ENCODE measurements at regions not wholly inside any gene's neighbourhood (a gene's known extent, or its start where the extent isn't known, plus 50 kb on each side); places are given as distances from the start of the nearest gene placed in this dataset.
"Not testable (repeated sequence)": the region's sequence is repeated elsewhere in the genome, so short reads cannot be mapped to it uniquely, and the experiment has no call there.

- Histone ChIP-seq H3K27ac (ENCODE audit: low read length) (no peak overlapping the region), H3K79me2 (ENCODE audit: low read length) (no peaks in the 10 kb centered on the region), H2AFZ (ENCODE audit: low read depth, low read length) (no peak overlapping the region), H3K9me3 (ENCODE audit: insufficient read depth, low read length) (peaks cover 19% of the 10 kb centered on the region), H3K4me3 (ENCODE audit: low read length) (no peak overlapping the region), H3K36me3 (replicated peaks; ENCODE audit: low read depth, low read length) (peaks cover 3% of the 10 kb centered on the region), H3K9ac (ENCODE audit: low read length) (no peak overlapping the region), H3K27me3 (ENCODE audit: low read depth, low read length) (no peaks in the 10 kb centered on the region), H3K4me1 (ENCODE audit: low read length) (no peaks in the 10 kb centered on the region), H4K20me1 (ENCODE audit: insufficient read depth, low read length) (no peaks in the 10 kb centered on the region), H3K4me2 (ENCODE audit: low read length) (no peak overlapping the region)
- no peak for TF ChIP-seq EZH2phosphoT487 (IDR thresholded peaks at IDR 0.05; ENCODE audit: low read depth)
- TF ChIP-seq CTCF (IDR thresholded peaks at IDR 0.05; ENCODE audit: low read depth, low read length): no peak
These were observed 1299.9 kb upstream of the MIR17HG start for GRCh38 chr13:90047600-90047999.

GRCh38 chr13:90049989-90050671 lies 1297.4 kb upstream of the MIR17HG start:
- TF ChIP-seq CTCF (IDR thresholded peaks at IDR 0.05; ENCODE audit: low read depth, low read length) (no peak), EZH2phosphoT487 (IDR thresholded peaks at IDR 0.05; ENCODE audit: low read depth) (no peak)
- Histone ChIP-seq H3K9me3 (ENCODE audit: insufficient read depth, low read length) (peaks cover 19% of the 10 kb centered on the region), H2AFZ (ENCODE audit: low read depth, low read length) (no peak overlapping the region), H3K79me2 (ENCODE audit: low read length) (no peaks in the 10 kb centered on the region), H3K4me3 (ENCODE audit: low read length) (no peak overlapping the region), H4K20me1 (ENCODE audit: insufficient read depth, low read length) (no peaks in the 10 kb centered on the region), H3K9ac (ENCODE audit: low read length) (no peak overlapping the region), H3K27me3 (ENCODE audit: low read depth, low read length) (no peaks in the 10 kb centered on the region), H3K36me3 (replicated peaks; ENCODE audit: low read depth, low read length) (no peaks in the 10 kb centered on the region), H3K4me1 (ENCODE audit: low read length) (no peaks in the 10 kb centered on the region), H3K27ac (ENCODE audit: low read length) (no peak overlapping the region), H3K4me2 (ENCODE audit: low read length) (no peak overlapping the region)

- H2AFZ ChIP-seq (ENCODE audit: low read depth, low read length): no peak overlapping the region
- no peaks in the 10 kb centered on the region for H3K9me3 ChIP-seq (ENCODE audit: insufficient read depth, low read length)
- TF ChIP-seq EZH2phosphoT487 (IDR thresholded peaks at IDR 0.05; ENCODE audit: low read depth) (no peak), CTCF (IDR thresholded peaks at IDR 0.05; ENCODE audit: low read depth, low read length) (no peak)
- no peaks in the 10 kb centered on the region for H4K20me1 ChIP-seq (ENCODE audit: insufficient read depth, low read length)
- no peak overlapping the region for H3K27ac ChIP-seq (ENCODE audit: low read length)
- H3K4me1 ChIP-seq (ENCODE audit: low read length): no peaks in the 10 kb centered on the region
- H3K9ac ChIP-seq (ENCODE audit: low read length): no peak overlapping the region
- no peaks in the 10 kb centered on the region for H3K36me3 ChIP-seq (replicated peaks; ENCODE audit: low read depth, low read length)
- no peaks in the 10 kb centered on the region for H3K79me2 ChIP-seq (ENCODE audit: low read length)
- no peak overlapping the region for H3K4me3 ChIP-seq (ENCODE audit: low read length)
- H3K4me2 ChIP-seq (ENCODE audit: low read length): no peak overlapping the region
- no peaks in the 10 kb centered on the region for H3K27me3 ChIP-seq (ENCODE audit: low read depth, low read length)
These were observed 1292.4 kb upstream of the MIR17HG start for GRCh38 chr13:90055121-90055520.

GRCh38 chr13:90055760-90056159 lies 1291.7 kb upstream of the MIR17HG start:
- no peak overlapping the region for H3K4me3 ChIP-seq (ENCODE audit: low read length)
- no peak overlapping the region for H3K27ac ChIP-seq (ENCODE audit: low read length)
- H3K9me3 ChIP-seq (ENCODE audit: insufficient read depth, low read length): no peaks in the 10 kb centered on the region
- H2AFZ ChIP-seq (ENCODE audit: low read depth, low read length): no peak overlapping the region
- no peaks in the 10 kb centered on the region for H3K4me1 ChIP-seq (ENCODE audit: low read length)
- TF ChIP-seq EZH2phosphoT487 (IDR thresholded peaks at IDR 0.05; ENCODE audit: low read depth) (no peak), CTCF (IDR thresholded peaks at IDR 0.05; ENCODE audit: low read depth, low read length) (no peak)
- no peaks in the 10 kb centered on the region for H3K79me2 ChIP-seq (ENCODE audit: low read length)
- H4K20me1 ChIP-seq (ENCODE audit: insufficient read depth, low read length): no peaks in the 10 kb centered on the region
- no peak overlapping the region for H3K9ac ChIP-seq (ENCODE audit: low read length)
- H3K36me3 ChIP-seq (replicated peaks; ENCODE audit: low read depth, low read length): no peaks in the 10 kb centered on the region
- H3K4me2 ChIP-seq (ENCODE audit: low read length): no peak overlapping the region
- H3K27me3 ChIP-seq (ENCODE audit: low read depth, low read length): no peaks in the 10 kb centered on the region

GRCh38 chr13:90064226-90064625 lies 1283.3 kb upstream of the MIR17HG start:
- H3K4me1 ChIP-seq (ENCODE audit: low read length); H3K9me3 ChIP-seq (ENCODE audit: insufficient read depth, low read length); H3K27ac ChIP-seq (ENCODE audit: low read length); H3K4me2 ChIP-seq (ENCODE audit: low read length); H3K9ac ChIP-seq (ENCODE audit: low read length); H2AFZ ChIP-seq (ENCODE audit: low read depth, low read length); H3K27me3 ChIP-seq (ENCODE audit: low read depth, low read length); H4K20me1 ChIP-seq (ENCODE audit: insufficient read depth, low read length); H3K79me2 ChIP-seq (ENCODE audit: low read length); H3K36me3 ChIP-seq (replicated peaks; ENCODE audit: low read depth, low read length); H3K4me3 ChIP-seq (ENCODE audit: low read length): not testable (repeated sequence)

All from OCI-LY3 (cell line).